Tibial nerve (tissue), 4 donors: ENCODE measurements at regions not wholly inside any gene's neighbourhood (a gene's known extent, or its start where the extent isn't known, plus 50 kb on each side); places are given as distances from the start of the nearest gene placed in this dataset.

Experiments used
- DNase-seq, 2 donors: peaks; one replicate each; pipeline ENCODE4 v3.0.0-alpha.2; 2019; ENCODE audit warnings: low spot score in 2 of 2
- H3K27ac ChIP-seq, 4 donors: fragments of 200-600 bp; sonication (generic) in 3 of 4; one replicate each; pipeline ENCODE4 v1.5.1; 2017 to 2019; ENCODE audit warnings: mild to moderate bottlenecking in 1 of 4
- H3K27me3 ChIP-seq, 2 donors: fragments of 200-600 bp; sonication (generic) in 1 of 2; one replicate each; pipeline versions ENCODE4 v1.5.1 to v1.6.0; 2017 to 2019
- H3K36me3 ChIP-seq, 3 donors: fragments of 200-600 bp; sonication (generic); one replicate each; pipeline ENCODE4 v1.5.1; 2018 to 2019
- H3K4me1 ChIP-seq, 4 donors: fragments of 200-600 bp; sonication (generic) in 3 of 4; one replicate each; pipeline ENCODE4 v1.5.1; 2017 to 2019
- H3K4me3 ChIP-seq, 4 donors: fragments of 200-600 bp; sonication (generic) in 3 of 4; one replicate each; pipeline ENCODE4 v1.5.1; 2017 to 2019; ENCODE audit warnings: mild to moderate bottlenecking in 1 of 4, moderate library complexity in 1 of 4
- H3K9me3 ChIP-seq, 4 donors: fragments of 200-600 bp; sonication (generic) in 3 of 4; one replicate each; pipeline ENCODE4 v1.5.1; 2017 to 2019
- EP300 ChIP-seq, 2 donors: sonication (generic); formaldehyde crosslinking; IDR thresholded peaks; one replicate each; pipeline ENCODE4 v1.6.1; 2017; ENCODE audit warnings: antibody characterized with exemption in 2 of 2, mild to moderate bottlenecking in 1 of 2
- POLR2A ChIP-seq, 2 donors: fragments of 450-650 bp; IDR thresholded peaks; one replicate each; pipeline ENCODE4 v1.6.1; 2017; ENCODE audit warnings: antibody characterized with exemption in 2 of 2, mild to moderate bottlenecking in 2 of 2, moderate library complexity in 2 of 2
- WGBS, 2 donors: methylation state at CpG; one replicate each; pipeline ENCODE4 v1.1.5; 2018; 5-methylcytosine and 5-hydroxymethylcytosine counted together
- TF ChIP-seq, protein P1 (sequence below), 5 experiments: fragments of 200-600 bp in 3 of 5; fragments of 450-650 bp in 2 of 5; sonication (generic) in 3 of 5; IDR thresholded peaks; one replicate each; pipeline ENCODE4 v1.5.1; 2016 to 2019; ENCODE audit warnings: antibody characterized with exemption in 5 of 5, mild to moderate bottlenecking in 3 of 5, moderate library complexity in 2 of 5

GRCh38 chr13:47408546-47409319, 511.9 kb upstream of the HTR2A start:
- no peak for DNase-seq
- Histone ChIP-seq H3K27ac (no peak overlapping the region), H3K4me1 (no peaks in the 10 kb centered on the region), H3K27me3 (no peaks in the 10 kb centered on the region), H3K9me3 (no peaks in the 10 kb centered on the region), H3K4me3 (no peak overlapping the region), H3K36me3 (no peaks in the 10 kb centered on the region)
- 88 to 89% methylated on average over 7 of the region's 7 CpGs for WGBS, 2 donors
- TF ChIP-seq, protein P1, sequence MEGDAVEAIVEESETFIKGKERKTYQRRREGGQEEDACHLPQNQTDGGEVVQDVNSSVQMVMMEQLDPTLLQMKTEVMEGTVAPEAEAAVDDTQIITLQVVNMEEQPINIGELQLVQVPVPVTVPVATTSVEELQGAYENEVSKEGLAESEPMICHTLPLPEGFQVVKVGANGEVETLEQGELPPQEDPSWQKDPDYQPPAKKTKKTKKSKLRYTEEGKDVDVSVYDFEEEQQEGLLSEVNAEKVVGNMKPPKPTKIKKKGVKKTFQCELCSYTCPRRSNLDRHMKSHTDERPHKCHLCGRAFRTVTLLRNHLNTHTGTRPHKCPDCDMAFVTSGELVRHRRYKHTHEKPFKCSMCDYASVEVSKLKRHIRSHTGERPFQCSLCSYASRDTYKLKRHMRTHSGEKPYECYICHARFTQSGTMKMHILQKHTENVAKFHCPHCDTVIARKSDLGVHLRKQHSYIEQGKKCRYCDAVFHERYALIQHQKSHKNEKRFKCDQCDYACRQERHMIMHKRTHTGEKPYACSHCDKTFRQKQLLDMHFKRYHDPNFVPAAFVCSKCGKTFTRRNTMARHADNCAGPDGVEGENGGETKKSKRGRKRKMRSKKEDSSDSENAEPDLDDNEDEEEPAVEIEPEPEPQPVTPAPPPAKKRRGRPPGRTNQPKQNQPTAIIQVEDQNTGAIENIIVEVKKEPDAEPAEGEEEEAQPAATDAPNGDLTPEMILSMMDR (IDR thresholded peaks at IDR 0.05): no peak
- TF ChIP-seq POLR2A (IDR thresholded peaks at IDR 0.05): no peak
- no peak for TF ChIP-seq EP300 (IDR thresholded peaks at IDR 0.05)

GRCh38 chr13:47407808-47408207, 511.0 kb upstream of the HTR2A start:
- no peak overlapping the region for H3K4me3 ChIP-seq
- no peaks in the 10 kb centered on the region for H3K36me3 ChIP-seq
- H3K4me1 ChIP-seq: no peaks in the 10 kb centered on the region
- no peaks in the 10 kb centered on the region for H3K9me3 ChIP-seq
- no peak overlapping the region for H3K27ac ChIP-seq
- no peaks in the 10 kb centered on the region for H3K27me3 ChIP-seq
- TF ChIP-seq, protein P1 (IDR thresholded peaks at IDR 0.05): no peak
- no peak for TF ChIP-seq POLR2A (IDR thresholded peaks at IDR 0.05)
- TF ChIP-seq EP300 (IDR thresholded peaks at IDR 0.05): no peak
- DNase-seq: no peak
- 44 to 50% methylated on average over 5 of the region's 5 CpGs for WGBS, 2 donors

DNA sequence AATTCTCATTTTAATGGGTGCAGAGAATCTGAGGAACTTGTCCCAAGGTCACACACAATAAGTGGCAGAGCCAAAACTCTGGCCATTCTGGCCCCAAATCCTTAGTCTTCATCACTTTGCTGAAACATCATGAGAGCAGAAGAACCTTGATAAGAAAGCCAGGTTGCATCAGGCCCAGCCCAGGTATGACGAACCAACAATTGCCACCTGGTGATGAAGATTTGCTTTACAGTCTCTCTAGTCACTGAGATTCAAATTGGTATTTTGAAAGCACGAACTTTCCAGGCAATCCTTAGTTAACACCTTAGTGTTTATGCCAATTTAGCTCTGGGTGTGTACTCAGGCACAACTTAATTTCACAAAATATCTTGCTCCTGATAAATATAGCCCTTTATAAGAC, 502.7 kb upstream of the HTR2A start:
- no peaks in the 10 kb centered on the region for H3K27me3 ChIP-seq
- no peak overlapping the region for H3K27ac ChIP-seq
- WGBS, 2 donors: 44 to 55% methylated on average over 2 of the region's 2 CpGs
- no peak for DNase-seq
- no peaks in the 10 kb centered on the region for H3K36me3 ChIP-seq
- H3K4me3 ChIP-seq: no peak overlapping the region
- no peaks in the 10 kb centered on the region for H3K9me3 ChIP-seq
- H3K4me1 ChIP-seq: no peaks in the 10 kb centered on the region
- TF ChIP-seq EP300 (IDR thresholded peaks at IDR 0.05): no peak
- TF ChIP-seq, protein P1 (IDR thresholded peaks at IDR 0.05): no peak
- TF ChIP-seq POLR2A (IDR thresholded peaks at IDR 0.05): no peak

GRCh38 chr13:47397739-47398138, 500.9 kb upstream of the HTR2A start:
- Histone ChIP-seq H3K27ac (no peak overlapping the region), H3K36me3 (no peaks in the 10 kb centered on the region), H3K4me3 (no peak overlapping the region), H3K9me3 (no peaks in the 10 kb centered on the region), H3K27me3 (no peaks in the 10 kb centered on the region), H3K4me1 (no peaks in the 10 kb centered on the region)
- no peak for TF ChIP-seq EP300 (IDR thresholded peaks at IDR 0.05)
- TF ChIP-seq, protein P1 (IDR thresholded peaks at IDR 0.05): no peak
- no peak for TF ChIP-seq POLR2A (IDR thresholded peaks at IDR 0.05)
- 60 to 68% methylated on average over 2 of the region's 2 CpGs for WGBS, 2 donors
- DNase-seq: no peak

DNA sequence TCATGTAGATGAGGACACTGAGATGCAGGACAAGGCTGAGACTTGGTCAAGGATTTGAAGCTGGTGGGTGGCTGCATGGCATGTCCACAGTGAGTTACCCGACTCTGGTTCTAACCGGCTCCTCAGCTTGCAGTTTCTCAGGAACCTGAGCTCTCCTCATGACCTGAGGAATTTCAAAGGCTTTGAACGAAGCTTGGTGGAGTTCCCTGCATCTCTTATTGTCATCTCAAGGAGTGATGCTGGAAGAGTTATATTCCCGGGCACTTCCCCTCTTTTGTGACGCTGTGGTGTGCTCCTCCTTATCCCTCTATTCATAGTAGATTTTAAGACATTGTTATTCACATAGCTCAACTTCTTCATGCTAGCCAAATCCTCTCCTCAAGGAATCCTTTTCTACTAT, 500.1 kb upstream of the HTR2A start:
- WGBS, 2 donors: 59 to 68% methylated on average over 5 of the region's 5 CpGs
- Histone ChIP-seq H3K27me3 (no peaks in the 10 kb centered on the region), H3K4me3 (no peak overlapping the region), H3K27ac (no peak overlapping the region), H3K36me3 (no peaks in the 10 kb centered on the region), H3K9me3 (no peaks in the 10 kb centered on the region), H3K4me1 (no peaks in the 10 kb centered on the region)
- DNase-seq: no peak
- TF ChIP-seq POLR2A (IDR thresholded peaks at IDR 0.05) (no peak), EP300 (IDR thresholded peaks at IDR 0.05) (no peak)
- TF ChIP-seq, protein P1 (IDR thresholded peaks at IDR 0.05): no peak
